Panc1 (cell line): ENCODE measurements at regions not wholly inside any gene's neighbourhood (a gene's known extent, or its start where the extent isn't known, plus 50 kb on each side); places are given as distances from the start of the nearest gene placed in this dataset.

Experiments used
- ATAC-seq: fragments of 200-7000 bp; cut with Tn5 transposase; 2 replicates; pipeline ENCODE4 v1.9.1; 2020; ENCODE audit warnings: mild to moderate bottlenecking, moderate library complexity
- BruUV-seq: library from RNA; stranded (reverse); fragments of 400-500 nt; replicated peaks from 2 replicates; lab custom pipeline; 2021; lab: Mats Ljungman, UMichigan
- CTCF ChIA-PET: fragments of 300-600 bp; sonication (Branson Sonifier 250); formaldehyde crosslinking; loops from one replicate; lab custom pipeline; 2022; ENCODE audit warnings: antibody characterized with exemption; lab: Charles Lee
- POLR2A ChIA-PET: fragments of 300-600 bp; sonication (Branson Sonifier 250); formaldehyde crosslinking; loops from one replicate; lab custom pipeline; 2022; ENCODE audit warnings: antibody characterized with exemption; lab: Charles Lee
- DNase-seq: peaks from one replicate; pipeline ENCODE4 v3.0.0-alpha.2; 2010; ENCODE audit warnings: low read depth, low spot score
- H3K27ac ChIP-seq: 2 replicates; pipeline ENCODE4 v1.5.1; 2011; ENCODE audit warnings: mild to moderate bottlenecking, low read length, inconsistent platforms
- H3K27me3 ChIP-seq: fragments of 200-500 bp; sonication (Bioruptor generic); 2 replicates; pipeline ENCODE4 v1.6.0; 2014; ENCODE audit warnings: low read length, inconsistent platforms; ENCODE audit not compliant: control insufficient read depth, insufficient read depth
- H3K36me3 ChIP-seq: fragments of 200-500 bp; sonication (Bioruptor generic); 2 replicates; pipeline ENCODE4 v1.5.1; 2014; ENCODE audit warnings: inconsistent platforms, mild to moderate bottlenecking, low read length, moderate library complexity; ENCODE audit not compliant: control insufficient read depth, insufficient read depth
- H3K4me1 ChIP-seq: 2 replicates; pipeline ENCODE4 v1.5.1; 2011; ENCODE audit warnings: inconsistent platforms, mild to moderate bottlenecking, low read length, moderate library complexity; ENCODE audit not compliant: control insufficient read depth, insufficient read depth
- H3K4me3 ChIP-seq, 2 experiments: 2 replicates each; pipeline ENCODE4 v1.5.1; 2011 to 2012; ENCODE audit warnings: low read depth in 2 of 2, low read length in 2 of 2, mild to moderate bottlenecking in 2 of 2, inconsistent platforms in 1 of 2, moderate library complexity in 1 of 2
- H3K9me3 ChIP-seq: fragments of 200-500 bp; sonication (Bioruptor generic); 2 replicates; pipeline ENCODE4 v1.5.1; 2014; ENCODE audit warnings: low read depth, mild to moderate bottlenecking, inconsistent platforms, low read length, moderate library complexity; ENCODE audit not compliant: control insufficient read depth, insufficient read depth
- CTCF ChIP-seq: fragments of 450-650 bp; IDR thresholded peaks from 2 replicates; pipeline ENCODE4 v1.5.1; 2017; ENCODE audit warnings: mild to moderate bottlenecking
- POLR2AphosphoS5 ChIP-seq: IDR thresholded peaks from 2 replicates; pipeline ENCODE4 v1.6.1; 2012; ENCODE audit warnings: mild to moderate bottlenecking, low read depth, low read length, moderate library complexity
- REST ChIP-seq, 2 experiments: IDR thresholded peaks; 2 replicates each; pipeline ENCODE4 v1.6.1; 2011 to 2012; ENCODE audit warnings: low read depth in 2 of 2, control low read depth in 1 of 2, low read length in 1 of 2, mild to moderate bottlenecking in 1 of 2, moderate library complexity in 1 of 2; ENCODE audit not compliant: insufficient read depth in 1 of 2
- SIN3A ChIP-seq: IDR thresholded peaks from 2 replicates; pipeline ENCODE4 v1.6.1; 2012; ENCODE audit warnings: low read depth, mild to moderate bottlenecking, low read length, moderate library complexity, borderline replicate concordance; ENCODE audit not compliant: insufficient read depth
- TCF7L2 ChIP-seq: IDR thresholded peaks from 2 replicates; pipeline ENCODE4 v1.6.1; 2011; ENCODE audit warnings: mild to moderate bottlenecking, low read depth, low read length, inconsistent platforms
- in situ Hi-C: cut with HindIII; loops from 2 replicates; pipeline ENCODE4 v1.10.0; 2016; ENCODE audit warnings: low sequenced_read_pairs, low pct_unique_long_range_greater_than_20kb
- intact Hi-C: fragments of 100-400 bp; cut with micrococcal nuclease; formaldehyde crosslinking; loops from one replicate; pipeline ENCODE4 v1.10.0; 2022; ENCODE audit not compliant: unreplicated experiment

DNA sequence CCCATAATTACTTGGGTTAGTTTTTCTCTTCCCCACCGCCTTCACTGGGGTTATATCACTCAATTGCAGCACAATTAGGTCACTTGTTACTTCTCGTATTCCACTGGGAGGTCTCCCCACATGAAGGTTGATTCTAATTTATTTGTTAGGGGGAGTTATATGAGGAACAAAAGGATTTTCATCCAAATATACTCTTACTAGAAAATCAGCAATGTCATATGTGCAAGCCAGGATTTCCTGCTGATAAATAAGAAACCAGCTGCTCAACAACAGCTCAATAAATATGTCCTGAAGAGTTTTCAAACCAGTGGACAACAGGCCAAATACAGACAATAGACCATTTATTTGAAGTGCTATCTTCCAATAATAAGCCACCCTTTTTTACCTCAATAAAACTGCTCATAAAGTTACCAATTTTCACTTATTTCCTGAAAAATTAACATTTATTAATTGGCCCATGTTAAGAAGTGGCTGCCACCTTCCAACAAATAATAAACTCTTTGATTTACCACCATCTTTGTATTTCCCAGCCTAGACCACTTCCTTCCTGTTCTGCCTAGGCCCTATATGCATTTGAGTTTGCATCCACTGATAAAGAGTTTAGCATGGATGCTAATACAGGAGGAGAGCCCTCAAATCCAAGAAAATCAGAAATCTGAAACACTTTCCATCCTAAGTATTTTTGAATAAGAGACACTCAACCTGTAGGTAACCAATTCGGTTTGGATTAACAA is 184.4 kb upstream of the SLC39A10 start:
- ChIA-PET POLR2A (no interaction called here), CTCF (no interaction called here)
- Histone ChIP-seq H3K9me3 (no peaks in the 10 kb centered on the region; the same call in 1 of the 2 replicates), H3K4me1 (no peaks in the 10 kb centered on the region), H3K36me3 (no peaks in the 10 kb centered on the region), H3K27ac (no peak overlapping the region), H3K27me3 (no peaks in the 10 kb centered on the region), H3K4me3 (no peak overlapping the region)
- TF ChIP-seq SIN3A (no peak), TCF7L2 (no peak), CTCF (no peak), POLR2AphosphoS5 (no peak), REST (IDR thresholded peaks at IDR 0.05; ENCODE audit: insufficient read depth in 1 of 2, low read depth in 2 of 2, low read length in 1 of 2) (no peak)
- DNase-seq (no peak), ATAC-seq (no peak)
- in situ Hi-C loops (no loop called here), intact Hi-C loops (no loop called here)
- BruUV-seq, result no TSS peak

DNA sequence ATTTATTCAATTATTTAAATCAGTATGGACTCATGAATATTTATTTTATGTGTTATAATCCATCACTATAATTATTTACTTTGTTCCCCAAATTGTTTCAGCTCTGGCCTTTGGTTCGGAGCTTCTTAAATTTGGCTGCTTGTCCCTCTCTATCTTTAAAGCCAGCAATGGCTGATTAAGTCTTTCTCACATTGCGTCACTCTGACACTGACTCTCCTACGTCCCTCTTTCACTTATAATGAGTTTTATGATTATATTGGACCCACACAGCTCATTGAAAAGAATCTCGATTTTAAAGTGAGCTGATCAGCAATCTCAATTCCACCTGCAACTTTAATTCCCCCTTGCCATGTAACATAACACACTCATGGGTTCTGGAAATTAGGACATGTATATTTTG is 185.2 kb upstream of the SLC39A10 start:
- in situ Hi-C loops, result no loop called here
- ChIA-PET POLR2A (no interaction called here), CTCF (no interaction called here)
- Histone ChIP-seq H3K36me3 (no peaks in the 10 kb centered on the region), H3K9me3 (no peaks in the 10 kb centered on the region; the same call in 1 of the 2 replicates), H3K4me3 (no peak overlapping the region), H3K27me3 (no peaks in the 10 kb centered on the region), H3K4me1 (no peaks in the 10 kb centered on the region), H3K27ac (no peak overlapping the region)
- DNase-seq (no peak), ATAC-seq (no peak)
- intact Hi-C loops, result no loop called here
- no TSS peak for BruUV-seq
- TF ChIP-seq POLR2AphosphoS5, result no peak
- no peak for TF ChIP-seq CTCF
- no peak for TF ChIP-seq SIN3A
- TF ChIP-seq REST (IDR thresholded peaks at IDR 0.05; ENCODE audit: insufficient read depth in 1 of 2, low read depth in 2 of 2, low read length in 1 of 2), result no peak
- TF ChIP-seq TCF7L2, result no peak
